ENCODE measurements at regions not wholly inside any gene's neighbourhood (a gene's known extent, or its start where the extent isn't known, plus 50 kb on each side); places are given as distances from the start of the nearest gene placed in this dataset.

DNA sequence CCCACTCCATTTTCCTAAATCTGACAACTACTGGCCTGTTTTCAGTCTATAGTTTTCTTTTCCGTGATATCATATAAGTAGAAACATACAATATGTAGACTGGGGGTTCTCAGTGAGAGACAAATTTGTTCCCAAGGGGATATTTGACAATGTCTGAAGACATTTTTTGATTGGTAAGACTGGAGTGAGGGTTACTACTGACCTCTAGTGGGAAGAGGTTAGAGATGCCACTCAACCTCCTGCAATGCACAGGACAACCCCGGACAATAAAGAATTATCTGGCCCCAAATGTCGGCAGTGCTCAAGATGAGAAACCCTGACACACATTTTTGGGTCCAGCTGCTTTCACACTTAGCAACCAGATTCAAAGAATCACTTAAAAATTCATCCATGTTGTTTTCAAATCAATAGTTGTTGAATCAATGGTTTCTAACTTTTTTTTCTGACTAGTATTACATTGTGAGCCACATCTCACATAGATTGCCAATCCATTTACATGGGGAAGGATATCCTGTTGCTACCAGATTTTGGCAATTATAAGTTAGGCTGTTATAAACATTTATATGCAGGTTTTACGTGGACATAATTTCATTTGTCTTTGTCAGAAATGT is 307.1 kb downstream of the RPL10L start:
- H3K9me3 ChIP-seq (ENCODE audit: control insufficient read depth in 2 of 2, insufficient read depth in 1 of 2, low read length in 1 of 2), result no peaks in the 10 kb centered on the region
- no peaks in the 10 kb centered on the region for H3K27me3 ChIP-seq (ENCODE audit: control insufficient read depth in 2 of 2, insufficient read depth in 1 of 2, low read length in 1 of 2)
- H3K36me3 ChIP-seq (ENCODE audit: control insufficient read depth in 2 of 2, insufficient read depth in 2 of 2, low read length in 1 of 2), result no peaks in the 10 kb centered on the region
- DNase-seq (ENCODE audit: low read depth in 6 of 9, low spot score in 9 of 9), result peak in 2 of 9 donors; percentile 1 to 10
- no peaks in the 10 kb centered on the region for H3K4me1 ChIP-seq (ENCODE audit: control insufficient read depth in 2 of 2, insufficient read depth in 2 of 2, low read length in 2 of 2)
- no peak overlapping the region for H3K4me3 ChIP-seq (ENCODE audit: low read length in 2 of 2)
- WGBS, result 53% methylated on average over 4 of the region's 4 CpGs
- no peak overlapping the region for H3K27ac ChIP-seq (ENCODE audit: low read depth in 1 of 2, low read length in 1 of 2)

DNA sequence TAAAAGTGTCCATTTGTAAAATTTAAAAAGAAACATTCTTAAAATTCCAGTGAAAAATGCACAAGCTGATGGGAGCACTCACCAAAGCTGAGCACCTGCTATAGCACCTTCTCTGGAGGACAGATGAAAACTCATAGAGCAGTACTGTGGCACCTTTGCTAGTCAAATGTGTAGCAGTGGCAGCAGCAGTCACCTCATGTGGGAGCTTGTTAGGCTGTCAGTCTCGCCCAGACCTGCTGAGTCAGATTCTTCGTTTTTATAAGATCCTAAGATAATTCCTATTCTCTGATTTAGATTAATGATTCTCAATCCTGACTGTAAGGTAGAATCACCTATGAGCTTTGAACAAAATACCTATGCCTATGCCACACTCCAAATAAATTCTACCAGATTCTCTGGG is 325.8 kb downstream of the RPL10L start:
- Histone ChIP-seq H3K27ac (ENCODE audit: low read depth in 1 of 2, low read length in 1 of 2) (no peak overlapping the region), H3K4me1 (ENCODE audit: control insufficient read depth in 2 of 2, insufficient read depth in 2 of 2, low read length in 2 of 2) (no peaks in the 10 kb centered on the region), H3K27me3 (ENCODE audit: control insufficient read depth in 2 of 2, insufficient read depth in 1 of 2, low read length in 1 of 2) (no peaks in the 10 kb centered on the region), H3K36me3 (ENCODE audit: control insufficient read depth in 2 of 2, insufficient read depth in 2 of 2, low read length in 1 of 2) (no peaks in the 10 kb centered on the region), H3K4me3 (ENCODE audit: low read length in 2 of 2) (no peak overlapping the region), H3K9me3 (ENCODE audit: control insufficient read depth in 2 of 2, insufficient read depth in 1 of 2, low read length in 1 of 2) (no peaks in the 10 kb centered on the region)
- WGBS, result 76% methylated on average over 2 of the region's 2 CpGs
- DNase-seq (ENCODE audit: low read depth in 6 of 9, low spot score in 9 of 9), result no peak

DNA sequence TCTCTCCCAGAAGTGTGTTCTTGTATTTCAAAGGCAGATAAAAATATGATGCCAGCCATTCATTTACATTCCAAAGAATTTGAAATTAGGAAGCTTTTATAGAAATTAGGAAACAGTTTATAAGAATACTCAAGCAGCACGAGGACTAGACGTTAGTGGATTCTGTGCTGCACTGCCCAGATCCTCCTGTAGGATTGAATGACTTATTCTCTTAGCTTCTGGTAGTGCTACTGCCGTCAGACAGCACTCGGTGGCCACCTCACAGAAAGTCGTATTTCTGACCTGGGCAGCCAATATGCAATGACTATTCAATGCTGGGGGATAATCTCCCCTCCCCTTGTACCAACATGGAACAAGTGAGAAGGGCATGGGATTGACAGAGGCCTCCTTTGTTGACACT is 326.4 kb downstream of the RPL10L start:
- Histone ChIP-seq H3K27me3 (ENCODE audit: control insufficient read depth in 2 of 2, insufficient read depth in 1 of 2, low read length in 1 of 2) (no peaks in the 10 kb centered on the region), H3K27ac (ENCODE audit: low read depth in 1 of 2, low read length in 1 of 2) (no peak overlapping the region), H3K4me1 (ENCODE audit: control insufficient read depth in 2 of 2, insufficient read depth in 2 of 2, low read length in 2 of 2) (no peaks in the 10 kb centered on the region), H3K4me3 (ENCODE audit: low read length in 2 of 2) (no peak overlapping the region), H3K36me3 (ENCODE audit: control insufficient read depth in 2 of 2, insufficient read depth in 2 of 2, low read length in 1 of 2) (no peaks in the 10 kb centered on the region), H3K9me3 (ENCODE audit: control insufficient read depth in 2 of 2, insufficient read depth in 1 of 2, low read length in 1 of 2) (no peaks in the 10 kb centered on the region)
- DNase-seq (ENCODE audit: low read depth in 6 of 9, low spot score in 9 of 9), result no peak
- WGBS, result 92% methylated on average over 5 of the region's 5 CpGs

DNA sequence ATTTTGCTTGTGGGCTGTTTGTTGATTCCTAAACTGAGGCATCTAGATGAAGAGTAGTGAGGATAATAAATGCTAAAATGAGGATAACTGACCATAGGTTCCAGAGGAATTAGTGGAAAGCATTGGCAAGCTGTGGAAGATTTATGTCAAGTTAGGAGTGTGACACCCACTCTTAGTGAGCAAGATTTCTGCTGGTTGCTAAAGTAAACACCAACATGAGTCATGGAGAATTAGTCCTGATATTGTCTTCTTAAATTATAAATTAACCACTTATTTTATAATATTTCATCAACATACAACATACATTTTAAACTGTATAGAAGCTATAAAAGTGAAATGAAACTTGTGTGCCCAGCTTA is 328.2 kb downstream of the RPL10L start:
- no peak for DNase-seq (ENCODE audit: low read depth in 6 of 9, low spot score in 9 of 9)
- H3K27ac ChIP-seq (ENCODE audit: low read depth in 1 of 2, low read length in 1 of 2), result no peak overlapping the region
- H3K9me3 ChIP-seq (ENCODE audit: control insufficient read depth in 2 of 2, insufficient read depth in 1 of 2, low read length in 1 of 2), result no peaks in the 10 kb centered on the region
- H3K36me3 ChIP-seq (ENCODE audit: control insufficient read depth in 2 of 2, insufficient read depth in 2 of 2, low read length in 1 of 2), result no peaks in the 10 kb centered on the region
- no peak overlapping the region for H3K4me3 ChIP-seq (ENCODE audit: low read length in 2 of 2)
- no peaks in the 10 kb centered on the region for H3K4me1 ChIP-seq (ENCODE audit: control insufficient read depth in 2 of 2, insufficient read depth in 2 of 2, low read length in 2 of 2)
- no peaks in the 10 kb centered on the region for H3K27me3 ChIP-seq (ENCODE audit: control insufficient read depth in 2 of 2, insufficient read depth in 1 of 2, low read length in 1 of 2)

DNA sequence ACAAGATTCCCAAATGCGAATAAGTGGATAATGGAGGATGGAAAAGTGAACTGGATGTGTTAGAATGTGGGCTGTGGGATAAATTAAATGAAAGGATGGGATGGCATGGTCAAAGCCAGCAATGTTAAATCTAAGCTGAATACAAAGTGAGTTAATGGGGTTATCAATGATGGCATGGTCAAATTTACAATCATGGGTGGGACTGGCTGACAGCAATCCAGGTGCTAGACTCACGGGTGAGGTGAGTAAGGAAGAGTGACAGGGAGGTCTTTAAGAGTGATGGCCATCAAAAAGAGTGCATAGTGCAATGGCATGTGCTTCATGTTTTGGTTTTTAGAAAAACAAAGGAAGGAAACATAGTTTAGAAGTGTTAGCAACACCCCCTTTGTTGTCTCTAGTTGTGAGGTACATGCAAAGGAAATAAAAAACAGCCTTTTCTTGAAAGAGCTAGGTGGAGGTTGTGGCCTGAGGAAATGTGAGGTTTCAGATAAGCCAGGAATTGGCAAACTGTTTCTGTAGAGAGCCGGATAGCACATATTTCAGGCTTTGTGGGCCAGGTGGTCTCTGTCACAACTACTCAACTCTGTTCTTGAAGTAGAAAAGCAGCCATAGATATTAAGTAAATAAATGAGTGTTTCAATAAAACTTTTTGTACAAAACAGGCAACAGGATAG is 328.7 kb downstream of the RPL10L start:
- 38% methylated on average over 3 of the region's 3 CpGs for WGBS
- DNase-seq (ENCODE audit: low read depth in 6 of 9, low spot score in 9 of 9), result no peak
- no peaks in the 10 kb centered on the region for H3K36me3 ChIP-seq (ENCODE audit: control insufficient read depth in 2 of 2, insufficient read depth in 2 of 2, low read length in 1 of 2)
- no peaks in the 10 kb centered on the region for H3K9me3 ChIP-seq (ENCODE audit: control insufficient read depth in 2 of 2, insufficient read depth in 1 of 2, low read length in 1 of 2)
- no peaks in the 10 kb centered on the region for H3K4me1 ChIP-seq (ENCODE audit: control insufficient read depth in 2 of 2, insufficient read depth in 2 of 2, low read length in 2 of 2)
- no peaks in the 10 kb centered on the region for H3K27me3 ChIP-seq (ENCODE audit: control insufficient read depth in 2 of 2, insufficient read depth in 1 of 2, low read length in 1 of 2)
- no peak overlapping the region for H3K27ac ChIP-seq (ENCODE audit: low read depth in 1 of 2, low read length in 1 of 2)
- no peak overlapping the region for H3K4me3 ChIP-seq (ENCODE audit: low read length in 2 of 2)

DNA sequence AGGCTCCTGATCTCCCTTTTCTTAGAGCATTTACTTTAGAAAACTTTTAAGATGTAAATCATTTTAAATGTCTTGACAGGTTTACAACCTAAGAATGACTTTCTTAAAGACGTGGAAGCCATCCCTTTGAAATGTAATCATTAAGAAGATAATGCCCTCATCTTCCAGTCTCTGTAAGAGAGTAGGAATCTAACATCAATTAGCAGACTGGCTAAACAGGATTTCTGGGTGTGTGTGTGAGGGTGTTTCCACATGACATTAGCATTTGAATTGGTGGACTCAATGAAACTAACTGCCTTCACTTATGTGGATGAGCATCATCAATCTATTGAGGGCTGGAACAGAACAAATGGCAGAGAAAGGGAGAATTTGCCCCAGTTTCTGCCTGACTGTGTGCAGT is 329.5 kb downstream of the RPL10L start:
- no peak overlapping the region for H3K27ac ChIP-seq (ENCODE audit: low read depth in 1 of 2, low read length in 1 of 2)
- no peaks in the 10 kb centered on the region for H3K9me3 ChIP-seq (ENCODE audit: control insufficient read depth in 2 of 2, insufficient read depth in 1 of 2, low read length in 1 of 2)
- no peaks in the 10 kb centered on the region for H3K27me3 ChIP-seq (ENCODE audit: control insufficient read depth in 2 of 2, insufficient read depth in 1 of 2, low read length in 1 of 2)
- no peak for DNase-seq (ENCODE audit: low read depth in 6 of 9, low spot score in 9 of 9)
- no peaks in the 10 kb centered on the region for H3K36me3 ChIP-seq (ENCODE audit: control insufficient read depth in 2 of 2, insufficient read depth in 2 of 2, low read length in 1 of 2)
- no peaks in the 10 kb centered on the region for H3K4me1 ChIP-seq (ENCODE audit: control insufficient read depth in 2 of 2, insufficient read depth in 2 of 2, low read length in 2 of 2)
- WGBS, result 82% methylated on average over 1 of the region's 1 CpG
- H3K4me3 ChIP-seq (ENCODE audit: low read length in 2 of 2), result no peak overlapping the region

DNA sequence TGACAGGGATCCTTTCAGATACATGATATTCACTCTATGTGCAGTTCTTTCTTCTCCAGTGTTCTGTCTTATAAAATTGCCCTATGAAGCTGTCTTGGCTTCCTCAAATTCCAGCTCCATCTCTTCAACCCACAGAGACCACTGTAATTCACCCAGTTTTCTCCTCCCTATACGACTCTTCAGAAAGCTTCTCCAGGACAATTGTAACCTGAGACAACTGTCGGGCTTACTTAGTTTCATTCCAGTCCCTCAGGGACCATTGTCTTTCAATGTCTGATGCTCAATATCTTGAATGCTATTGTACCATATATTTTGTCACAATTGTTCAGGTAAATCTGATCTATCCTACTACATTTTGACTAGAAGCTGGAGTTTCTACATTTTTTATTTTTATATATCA is 345.3 kb downstream of the RPL10L start:
- no peak for DNase-seq (ENCODE audit: low read depth in 6 of 9, low spot score in 9 of 9)
- Histone ChIP-seq H3K4me1 (ENCODE audit: control insufficient read depth in 2 of 2, insufficient read depth in 2 of 2, low read length in 2 of 2) (no peaks in the 10 kb centered on the region), H3K36me3 (ENCODE audit: control insufficient read depth in 2 of 2, insufficient read depth in 2 of 2, low read length in 1 of 2) (no peaks in the 10 kb centered on the region), H3K9me3 (ENCODE audit: control insufficient read depth in 2 of 2, insufficient read depth in 1 of 2, low read length in 1 of 2) (no peaks in the 10 kb centered on the region), H3K27me3 (ENCODE audit: control insufficient read depth in 2 of 2, insufficient read depth in 1 of 2, low read length in 1 of 2) (no peaks in the 10 kb centered on the region), H3K4me3 (ENCODE audit: low read length in 2 of 2) (no peak overlapping the region), H3K27ac (ENCODE audit: low read depth in 1 of 2, low read length in 1 of 2) (no peak overlapping the region)
- 94% methylated on average over 2 of the region's 2 CpGs for WGBS

DNA sequence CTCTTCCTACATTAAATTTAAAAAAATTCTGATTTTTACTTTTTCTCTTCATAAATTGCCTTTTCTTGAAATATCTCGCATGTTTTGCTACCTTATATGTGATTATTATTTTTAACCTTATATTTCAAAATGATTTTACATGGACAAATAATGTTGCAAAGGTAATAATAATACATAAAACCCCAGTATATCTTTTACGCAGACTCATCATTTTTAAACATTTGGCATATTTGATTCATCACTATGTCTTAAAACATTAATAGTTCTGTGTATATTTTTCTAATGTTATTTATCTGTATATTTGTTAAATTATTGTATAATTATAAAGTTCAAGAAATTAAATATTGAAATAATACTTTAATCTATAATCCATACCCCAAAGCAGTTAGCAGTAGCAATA is 350.8 kb downstream of the RPL10L start:
- Histone ChIP-seq H3K9me3 (ENCODE audit: control insufficient read depth in 2 of 2, insufficient read depth in 1 of 2, low read length in 1 of 2) (no peaks in the 10 kb centered on the region), H3K27ac (ENCODE audit: low read depth in 1 of 2, low read length in 1 of 2) (no peak overlapping the region), H3K4me1 (ENCODE audit: control insufficient read depth in 2 of 2, insufficient read depth in 2 of 2, low read length in 2 of 2) (no peaks in the 10 kb centered on the region), H3K4me3 (ENCODE audit: low read length in 2 of 2) (no peak overlapping the region), H3K36me3 (ENCODE audit: control insufficient read depth in 2 of 2, insufficient read depth in 2 of 2, low read length in 1 of 2) (no peaks in the 10 kb centered on the region), H3K27me3 (ENCODE audit: control insufficient read depth in 2 of 2, insufficient read depth in 1 of 2, low read length in 1 of 2) (no peaks in the 10 kb centered on the region)
- no peak for DNase-seq (ENCODE audit: low read depth in 6 of 9, low spot score in 9 of 9)
- WGBS, result 92% methylated on average over 2 of the region's 2 CpGs

DNA sequence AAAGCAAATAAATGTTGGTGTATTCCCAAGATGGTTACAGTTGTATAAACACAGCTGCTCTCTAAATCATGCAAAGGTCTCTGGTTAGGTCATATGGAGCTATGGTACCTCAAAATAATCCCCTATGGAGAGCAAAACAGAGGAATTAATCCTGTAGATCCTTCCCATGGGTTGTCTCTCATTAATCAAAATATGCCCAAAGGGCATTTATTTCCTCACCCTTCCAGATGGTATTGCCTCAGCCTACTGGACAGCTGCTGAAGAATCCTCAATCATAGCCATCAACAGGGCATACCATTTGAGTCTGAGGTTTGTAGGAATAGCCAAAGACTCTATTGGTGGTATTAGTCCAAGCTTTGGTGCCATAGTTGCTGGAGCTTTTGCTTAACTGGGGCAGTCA is 360.9 kb downstream of the RPL10L start:
- H3K4me3 ChIP-seq (ENCODE audit: low read length in 2 of 2), result no peak overlapping the region
- no peak overlapping the region for H3K27ac ChIP-seq (ENCODE audit: low read depth in 1 of 2, low read length in 1 of 2)
- H3K9me3 ChIP-seq (ENCODE audit: control insufficient read depth in 2 of 2, insufficient read depth in 1 of 2, low read length in 1 of 2), result no peaks in the 10 kb centered on the region
- no peaks in the 10 kb centered on the region for H3K36me3 ChIP-seq (ENCODE audit: control insufficient read depth in 2 of 2, insufficient read depth in 2 of 2, low read length in 1 of 2)
- no peaks in the 10 kb centered on the region for H3K4me1 ChIP-seq (ENCODE audit: control insufficient read depth in 2 of 2, insufficient read depth in 2 of 2, low read length in 2 of 2)
- no peak for DNase-seq (ENCODE audit: low read depth in 6 of 9, low spot score in 9 of 9)
- H3K27me3 ChIP-seq (ENCODE audit: control insufficient read depth in 2 of 2, insufficient read depth in 1 of 2, low read length in 1 of 2), result no peaks in the 10 kb centered on the region

Measured in thymus (tissue), 11 donors.